ENCODE measurements at regions not wholly inside any gene's neighbourhood (a gene's known extent, or its start where the extent isn't known, plus 50 kb on each side); places are given as distances from the start of the nearest gene placed in this dataset.

- no peak for DNase-seq
These were observed 194.9 kb upstream of the TNRC6C start for GRCh38 chr17:77763575-77763974.

- DNase-seq, result no peak
These were observed 193.2 kb upstream of the TNRC6C start for GRCh38 chr17:77765292-77765691.

GRCh38 chr17:77767148-77767547 lies 191.4 kb upstream of the TNRC6C start:
- DNase-seq, result no peak

- no peak for DNase-seq
These were observed 190.2 kb upstream of the TNRC6C start for GRCh38 chr17:77768248-77768852.

GRCh38 chr17:77769215-77769614 lies 189.3 kb upstream of the TNRC6C start:
- DNase-seq, result no peak

GRCh38 chr17:77769762-77770161 lies 188.7 kb upstream of the TNRC6C start:
- no peak for DNase-seq

- no peak for DNase-seq
These were observed 188.0 kb upstream of the TNRC6C start for GRCh38 chr17:77770331-77771105.

- DNase-seq, result no peak
These were observed 187.4 kb upstream of the TNRC6C start for GRCh38 chr17:77771145-77771544.

- no peak for DNase-seq
These were observed 186.9 kb upstream of the TNRC6C start for GRCh38 chr17:77771587-77771986.

GRCh38 chr17:77771998-77772397 lies 186.5 kb upstream of the TNRC6C start:
- no peak for DNase-seq

- DNase-seq, result peak; percentile 67
These were observed 186.0 kb upstream of the TNRC6C start for GRCh38 chr17:77772461-77772897.

GRCh38 chr17:77772899-77773358 lies 185.6 kb upstream of the TNRC6C start:
- DNase-seq, result no peak

- no peak for DNase-seq
These were observed 184.3 kb upstream of the TNRC6C start for GRCh38 chr17:77774182-77774581.

- DNase-seq, result no peak
These were observed 179.6 kb upstream of the TNRC6C start for GRCh38 chr17:77778636-77779489.

- no peak for DNase-seq
These were observed 178.6 kb upstream of the TNRC6C start for GRCh38 chr17:77779711-77780539.

- no peak for DNase-seq
These were observed 177.0 kb upstream of the TNRC6C start for GRCh38 chr17:77781536-77781935.

- DNase-seq, result no peak
These were observed 176.3 kb upstream of the TNRC6C start for GRCh38 chr17:77782201-77782600.

GRCh38 chr17:77782611-77783010 lies 175.9 kb upstream of the TNRC6C start:
- DNase-seq, result no peak

GRCh38 chr17:77783991-77784820 lies 174.3 kb upstream of the TNRC6C start:
- peak; percentile 66 for DNase-seq

- no peak for DNase-seq
These were observed 173.1 kb upstream of the TNRC6C start for GRCh38 chr17:77785312-77785905.

- DNase-seq, result no peak
These were observed 172.4 kb upstream of the TNRC6C start for GRCh38 chr17:77786090-77786489.

Data from stimulated activated CD4-positive, alpha-beta T cell treated with anti-CD3 and anti-CD28 coated beads, Interleukin-4, amount 100 ng/mL, for 24 hours (primary cell).